ENCODE measurements at regions not wholly inside any gene's neighbourhood (a gene's known extent, or its start where the extent isn't known, plus 50 kb on each side); places are given as distances from the start of the nearest gene placed in this dataset.

GRCh38 chr2:43146083-43146482 is 80.3 kb downstream of the ZFP36L2 start:
- H3K36me3 ChIP-seq (ENCODE audit: insufficient read depth, low read length): no peaks in the 10 kb centered on the region
- BruUV-seq (replicated peaks): no TSS peak
- H3K4me2 ChIP-seq (ENCODE audit: low read length): no peak overlapping the region
- DNase-seq (ENCODE audit: low spot score): no peak
- POLR2A ChIA-PET: no interaction called here
- TF ChIP-seq EZH2phosphoT487 (IDR thresholded peaks at IDR 0.05; ENCODE audit: borderline replicate concordance, low read depth, low read length): no peak
- TF ChIP-seq, protein P1, sequence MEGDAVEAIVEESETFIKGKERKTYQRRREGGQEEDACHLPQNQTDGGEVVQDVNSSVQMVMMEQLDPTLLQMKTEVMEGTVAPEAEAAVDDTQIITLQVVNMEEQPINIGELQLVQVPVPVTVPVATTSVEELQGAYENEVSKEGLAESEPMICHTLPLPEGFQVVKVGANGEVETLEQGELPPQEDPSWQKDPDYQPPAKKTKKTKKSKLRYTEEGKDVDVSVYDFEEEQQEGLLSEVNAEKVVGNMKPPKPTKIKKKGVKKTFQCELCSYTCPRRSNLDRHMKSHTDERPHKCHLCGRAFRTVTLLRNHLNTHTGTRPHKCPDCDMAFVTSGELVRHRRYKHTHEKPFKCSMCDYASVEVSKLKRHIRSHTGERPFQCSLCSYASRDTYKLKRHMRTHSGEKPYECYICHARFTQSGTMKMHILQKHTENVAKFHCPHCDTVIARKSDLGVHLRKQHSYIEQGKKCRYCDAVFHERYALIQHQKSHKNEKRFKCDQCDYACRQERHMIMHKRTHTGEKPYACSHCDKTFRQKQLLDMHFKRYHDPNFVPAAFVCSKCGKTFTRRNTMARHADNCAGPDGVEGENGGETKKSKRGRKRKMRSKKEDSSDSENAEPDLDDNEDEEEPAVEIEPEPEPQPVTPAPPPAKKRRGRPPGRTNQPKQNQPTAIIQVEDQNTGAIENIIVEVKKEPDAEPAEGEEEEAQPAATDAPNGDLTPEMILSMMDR (conservative IDR thresholded peaks at IDR 0.05; ENCODE audit: low read length): no peak
- intact Hi-C loops (cut with micrococcal nuclease; ENCODE audit: unreplicated experiment): no loop called here
- no peak overlapping the region for H3K27ac ChIP-seq (ENCODE audit: low read depth, low read length, poor library complexity, severe bottlenecking)
- CTCF ChIA-PET (ENCODE audit: unreplicated experiment): no interaction called here
- no peaks in the 10 kb centered on the region for H3K9me3 ChIP-seq (ENCODE audit: low read length)
- no peak overlapping the region for H3K4me3 ChIP-seq (ENCODE audit: low read depth, low read length, poor library complexity, severe bottlenecking)
- no peaks in the 10 kb centered on the region for H4K20me1 ChIP-seq (ENCODE audit: insufficient read depth, low read length)
- no peak overlapping the region for H2AFZ ChIP-seq (ENCODE audit: low read length)
- no peaks in the 10 kb centered on the region for H3K9me2 ChIP-seq (ENCODE audit: insufficient read depth, low read length)
- H3K4me1 ChIP-seq (ENCODE audit: insufficient read depth, low read length, poor library complexity, severe bottlenecking): peaks cover 17% of the 10 kb centered on the region
- H3K79me2 ChIP-seq (ENCODE audit: insufficient read depth, low read depth, low read length): no peaks in the 10 kb centered on the region

DNA sequence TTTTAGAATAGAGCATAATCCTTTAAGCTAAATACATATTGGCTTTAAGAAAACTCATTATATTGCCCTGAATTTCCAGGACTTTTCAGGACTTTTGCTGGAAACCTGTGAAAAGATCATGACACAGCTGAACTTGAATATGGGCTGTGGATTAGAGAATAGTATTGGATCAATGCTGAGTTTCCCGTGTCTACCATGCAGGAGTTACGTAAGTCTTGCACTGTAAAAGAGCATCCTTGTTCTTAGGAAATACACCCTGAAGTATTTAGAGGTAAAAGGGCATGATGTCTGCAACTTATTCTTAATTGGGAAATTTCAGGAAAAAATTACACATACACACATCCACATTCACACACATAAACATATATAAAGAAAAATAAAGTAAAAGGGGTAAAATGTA is 82.1 kb downstream of the ZFP36L2 start:
- Histone ChIP-seq H3K79me2 (ENCODE audit: insufficient read depth, low read depth, low read length) (no peaks in the 10 kb centered on the region), H3K9me3 (ENCODE audit: low read length) (no peaks in the 10 kb centered on the region), H4K20me1 (ENCODE audit: insufficient read depth, low read length) (no peaks in the 10 kb centered on the region), H3K4me2 (ENCODE audit: low read length) (no peak overlapping the region), H3K36me3 (ENCODE audit: insufficient read depth, low read length) (no peaks in the 10 kb centered on the region), H3K27ac (ENCODE audit: low read depth, low read length, poor library complexity, severe bottlenecking) (no peak overlapping the region), H3K9me2 (ENCODE audit: insufficient read depth, low read length) (no peaks in the 10 kb centered on the region), H3K4me1 (ENCODE audit: insufficient read depth, low read length, poor library complexity, severe bottlenecking) (peaks cover 16% of the 10 kb centered on the region), H2AFZ (ENCODE audit: low read length) (no peak overlapping the region), H3K4me3 (ENCODE audit: low read depth, low read length, poor library complexity, severe bottlenecking) (no peak overlapping the region)
- intact Hi-C loops (cut with micrococcal nuclease; ENCODE audit: unreplicated experiment): no loop called here
- no TSS peak for BruUV-seq (replicated peaks)
- TF ChIP-seq EZH2phosphoT487 (IDR thresholded peaks at IDR 0.05; ENCODE audit: borderline replicate concordance, low read depth, low read length): no peak
- TF ChIP-seq, protein P1 (conservative IDR thresholded peaks at IDR 0.05; ENCODE audit: low read length): no peak
- POLR2A ChIA-PET: no interaction called here
- CTCF ChIA-PET (ENCODE audit: unreplicated experiment): no interaction called here
- no peak for DNase-seq (ENCODE audit: low spot score)

GRCh38 chr2:43143756-43144155 is 82.7 kb downstream of the ZFP36L2 start:
- Histone ChIP-seq H3K4me3 (ENCODE audit: low read depth, low read length, poor library complexity, severe bottlenecking) (no peak overlapping the region), H3K36me3 (ENCODE audit: insufficient read depth, low read length) (no peaks in the 10 kb centered on the region), H3K9me2 (ENCODE audit: insufficient read depth, low read length) (no peaks in the 10 kb centered on the region), H3K9me3 (ENCODE audit: low read length) (no peaks in the 10 kb centered on the region), H4K20me1 (ENCODE audit: insufficient read depth, low read length) (no peaks in the 10 kb centered on the region), H3K79me2 (ENCODE audit: insufficient read depth, low read depth, low read length) (no peaks in the 10 kb centered on the region), H3K4me1 (ENCODE audit: insufficient read depth, low read length, poor library complexity, severe bottlenecking) (peaks cover 16% of the 10 kb centered on the region), H3K27ac (ENCODE audit: low read depth, low read length, poor library complexity, severe bottlenecking) (no peak overlapping the region), H2AFZ (ENCODE audit: low read length) (no peak overlapping the region), H3K4me2 (ENCODE audit: low read length) (no peak overlapping the region)
- ChIA-PET CTCF (ENCODE audit: unreplicated experiment) (no interaction called here), POLR2A (no interaction called here)
- intact Hi-C loops (cut with micrococcal nuclease; ENCODE audit: unreplicated experiment): no loop called here
- no peak for TF ChIP-seq EZH2phosphoT487 (IDR thresholded peaks at IDR 0.05; ENCODE audit: borderline replicate concordance, low read depth, low read length)
- TF ChIP-seq, protein P1 (conservative IDR thresholded peaks at IDR 0.05; ENCODE audit: low read length): no peak
- DNase-seq (ENCODE audit: low spot score): no peak
- no TSS peak for BruUV-seq (replicated peaks)

Data from OCI-LY7 (cell line).